HG03196 (cell line): ENCODE measurements at regions not wholly inside any gene's neighbourhood (a gene's known extent, or its start where the extent isn't known, plus 50 kb on each side); places are given as distances from the start of the nearest gene placed in this dataset.

Experiments
- ATAC-seq: cut with Tn5 transposase; IDR thresholded peaks from one replicate; pipeline ENCODE4 v1.9.1; 2021; ENCODE audit not compliant: unreplicated experiment

- no peak for ATAC-seq
These were observed 211.2 kb downstream of the DTHD1 start for GRCh38 chr4:36492590-36492989.

- no peak for ATAC-seq
These were observed 211.8 kb downstream of the DTHD1 start for GRCh38 chr4:36493251-36493650.

GRCh38 chr4:36494016-36494415, 212.6 kb downstream of the DTHD1 start:
- ATAC-seq = no peak

GRCh38 chr4:36494747-36495146, 213.3 kb downstream of the DTHD1 start:
- ATAC-seq = no peak

- no peak for ATAC-seq
These were observed 220.9 kb downstream of the DTHD1 start for GRCh38 chr4:36502350-36502749.

GRCh38 chr4:36508394-36508793, 227.0 kb downstream of the DTHD1 start:
- no peak for ATAC-seq

GRCh38 chr4:36509845-36510244, 228.4 kb downstream of the DTHD1 start:
- no peak for ATAC-seq

GRCh38 chr4:36511785-36512184, 230.4 kb downstream of the DTHD1 start:
- ATAC-seq = no peak

GRCh38 chr4:36516522-36517095, 235.2 kb downstream of the DTHD1 start:
- ATAC-seq = no peak

GRCh38 chr4:36523182-36523581, 241.8 kb downstream of the DTHD1 start:
- no peak for ATAC-seq

GRCh38 chr4:36532670-36533379, 251.4 kb downstream of the DTHD1 start:
- no peak for ATAC-seq

GRCh38 chr4:36533944-36534343, 252.5 kb downstream of the DTHD1 start:
- ATAC-seq = no peak

- no peak for ATAC-seq
These were observed 266.0 kb downstream of the DTHD1 start for GRCh38 chr4:36547383-36547782.

GRCh38 chr4:36549252-36549651, 267.8 kb downstream of the DTHD1 start:
- ATAC-seq = no peak

- ATAC-seq = no peak
These were observed 268.6 kb downstream of the DTHD1 start for GRCh38 chr4:36549992-36550391.

GRCh38 chr4:36551697-36552214, 270.3 kb downstream of the DTHD1 start:
- ATAC-seq = peak; percentile 94

GRCh38 chr4:36553029-36553428, 271.6 kb downstream of the DTHD1 start:
- ATAC-seq = no peak

- no peak for ATAC-seq
These were observed 272.0 kb downstream of the DTHD1 start for GRCh38 chr4:36553453-36553852.

GRCh38 chr4:36556984-36557383, 275.6 kb downstream of the DTHD1 start:
- no peak for ATAC-seq

- no peak for ATAC-seq
These were observed 287.2 kb downstream of the DTHD1 start for GRCh38 chr4:36568575-36568974.

GRCh38 chr4:36573441-36573840, 292.0 kb downstream of the DTHD1 start:
- ATAC-seq = no peak

- no peak for ATAC-seq
These were observed 293.4 kb downstream of the DTHD1 start for GRCh38 chr4:36574816-36575215.

GRCh38 chr4:36582198-36582597, 300.8 kb downstream of the DTHD1 start:
- ATAC-seq = no peak
